ENCODE measurements at regions not wholly inside any gene's neighbourhood (a gene's known extent, or its start where the extent isn't known, plus 50 kb on each side); places are given as distances from the start of the nearest gene placed in this dataset.

DNA sequence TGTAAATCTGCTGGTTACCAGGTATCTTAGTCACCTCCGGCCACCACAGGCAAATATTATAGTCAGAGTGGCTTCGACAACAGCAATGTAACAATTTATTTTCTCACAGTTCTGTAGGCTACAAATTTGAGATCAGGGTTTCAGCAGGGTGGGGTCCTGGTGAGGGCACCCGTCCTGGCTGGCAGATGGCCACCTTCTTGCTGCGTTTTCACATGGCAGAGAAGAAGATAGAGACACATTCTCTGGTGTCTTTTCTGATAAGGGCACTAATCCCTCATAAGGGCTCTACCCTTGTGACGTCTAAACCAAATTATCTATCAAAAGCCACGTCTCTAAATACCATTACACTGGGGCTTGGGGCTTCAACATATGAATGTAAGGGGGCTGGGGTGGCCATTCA lies 843.2 kb upstream of the FANCL start:
- no peak for DNase-seq

DNA sequence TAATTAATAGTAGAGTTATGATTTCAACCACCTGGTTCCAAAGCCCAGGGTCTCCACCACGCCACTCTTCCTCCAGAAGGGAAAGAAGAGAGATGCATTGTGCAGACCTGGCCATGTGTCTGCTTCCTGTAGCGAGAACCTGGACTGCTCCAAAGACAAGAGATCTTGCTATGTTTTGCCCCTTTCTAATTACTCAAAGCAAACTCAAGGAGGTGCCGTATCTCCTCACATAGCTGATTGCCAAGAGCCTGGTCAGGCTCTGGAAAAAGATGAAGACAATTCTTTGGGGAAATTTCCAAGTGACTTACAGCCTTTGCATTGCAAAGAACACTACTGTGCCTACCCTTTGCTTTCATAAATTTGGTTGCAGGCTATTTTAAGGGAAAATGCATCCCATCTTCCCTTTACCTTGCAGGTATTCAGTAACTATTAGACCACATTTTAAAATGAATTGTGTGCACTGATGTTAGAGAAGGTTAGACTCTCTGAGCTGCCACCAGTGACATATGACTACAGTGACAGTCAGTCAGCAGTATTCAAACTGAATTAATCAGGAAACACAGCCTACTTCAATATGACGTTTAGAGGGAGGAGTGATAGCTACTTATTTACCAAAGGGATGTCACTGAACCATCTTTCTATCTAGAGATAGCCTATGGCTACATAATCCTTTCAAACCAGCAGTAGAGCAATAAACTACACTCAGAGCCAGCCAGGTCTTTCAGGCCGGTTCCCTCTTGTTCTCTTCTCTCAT lies 842.1 kb upstream of the FANCL start:
- DNase-seq = no peak

DNA sequence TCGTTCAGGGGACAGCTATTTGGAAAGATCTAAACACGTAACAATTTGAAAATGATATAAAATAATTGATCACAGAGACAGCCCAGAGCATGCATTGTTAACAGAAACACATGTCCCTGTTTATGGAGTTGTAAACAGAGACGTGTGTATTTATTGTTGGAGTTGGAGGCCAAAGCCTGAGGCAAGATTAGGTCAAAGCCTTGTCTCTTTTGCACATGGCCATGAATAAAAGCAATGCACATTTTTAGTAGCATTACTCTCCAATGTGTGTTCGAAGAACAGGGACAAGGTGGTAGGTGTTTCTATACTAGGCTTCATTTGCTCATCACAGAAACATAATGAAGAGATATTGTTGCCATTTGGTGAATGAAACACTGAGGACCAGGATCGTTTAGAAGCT lies 841.5 kb upstream of the FANCL start:
- no peak for DNase-seq

DNA sequence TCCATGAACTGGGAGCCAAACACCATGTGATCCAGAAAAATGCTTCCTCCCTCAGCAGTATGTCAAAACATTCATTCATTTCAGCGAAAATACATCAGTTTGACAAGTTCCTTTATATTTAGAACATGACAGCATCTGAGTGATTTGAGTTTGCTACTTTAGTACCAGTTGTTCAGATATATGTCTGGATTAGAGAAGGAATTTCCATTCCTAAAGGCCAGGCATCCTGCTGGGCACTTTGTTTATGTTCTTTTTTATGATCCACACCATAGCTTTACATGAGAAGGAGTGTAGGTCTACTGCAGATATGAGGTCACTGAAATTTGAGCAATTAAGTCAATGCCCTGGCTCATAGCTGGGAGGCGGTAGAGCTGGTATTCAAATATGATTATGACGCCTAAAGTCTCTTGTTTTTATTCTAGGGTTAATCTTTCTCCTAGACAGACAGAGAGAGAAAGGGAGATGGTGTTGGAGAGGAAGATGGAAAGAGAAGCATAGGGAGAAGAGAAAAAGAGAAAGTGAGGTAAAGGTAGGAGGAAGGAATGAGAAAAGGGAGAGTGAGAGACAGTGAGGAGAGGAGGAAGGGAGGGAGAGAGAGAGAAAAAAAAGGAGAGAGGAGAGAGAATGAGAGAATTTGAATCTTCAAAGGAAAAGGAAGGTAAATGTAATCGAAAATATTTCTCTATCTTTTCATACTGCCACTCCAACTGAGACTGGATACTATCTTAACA lies 839.5 kb upstream of the FANCL start:
- no peak for DNase-seq

DNA sequence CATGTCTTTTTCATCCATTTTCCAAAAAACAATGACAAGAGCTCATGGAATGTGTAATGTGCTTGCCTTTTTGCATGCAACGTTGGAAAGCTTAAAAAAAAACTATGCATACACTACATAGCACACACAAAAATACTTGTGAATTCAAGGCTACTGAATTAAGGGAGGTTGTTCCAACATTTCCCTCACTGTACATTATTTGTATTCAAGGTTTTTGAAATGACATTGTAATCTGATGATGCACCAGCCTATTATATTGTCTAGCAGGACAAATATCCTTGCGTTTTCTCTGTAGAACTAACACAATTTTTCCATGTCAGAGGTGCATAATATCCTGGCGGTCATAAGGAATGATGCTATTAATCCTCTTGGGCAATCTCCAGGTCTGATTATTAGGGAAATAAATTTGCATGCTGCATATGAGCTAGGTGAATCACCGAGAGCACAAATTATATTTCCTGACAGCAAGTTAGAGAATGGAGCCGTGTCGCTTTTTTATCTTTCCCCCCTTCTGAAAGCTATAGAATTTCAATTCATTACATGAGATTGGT lies 836.9 kb upstream of the FANCL start:
- no peak for DNase-seq

DNA sequence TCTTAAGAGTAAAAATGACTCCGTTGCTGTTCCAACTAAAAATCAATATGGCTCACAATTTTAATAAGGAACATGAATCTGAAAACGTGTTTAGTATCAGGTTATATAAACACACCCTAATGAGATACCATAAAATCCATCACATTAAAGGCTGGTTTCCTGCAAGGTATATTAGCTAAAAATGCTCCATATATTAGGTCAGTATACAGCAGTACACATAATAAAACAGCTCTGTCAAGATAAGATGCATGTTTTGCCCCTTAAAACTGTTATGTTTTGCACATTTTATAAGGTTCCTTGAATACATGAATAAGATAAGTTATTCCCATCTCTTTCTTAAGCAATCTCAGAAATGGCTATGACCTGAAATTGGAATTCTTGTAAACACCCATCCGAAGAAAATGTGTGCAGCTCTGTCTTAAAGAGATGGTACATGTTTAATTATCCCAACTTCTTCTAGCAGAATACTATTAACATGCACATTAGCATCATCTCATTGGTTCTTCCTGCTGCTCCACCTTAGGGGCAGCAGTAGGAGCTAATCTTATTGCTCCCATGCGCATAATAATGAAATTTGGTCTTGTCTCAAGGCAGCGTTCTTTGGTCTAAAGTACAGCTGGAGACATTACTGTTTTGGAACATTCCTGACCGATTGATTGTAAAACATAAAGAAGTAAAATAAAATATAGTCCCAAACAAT lies 836.1 kb upstream of the FANCL start:
- no peak for DNase-seq

DNA sequence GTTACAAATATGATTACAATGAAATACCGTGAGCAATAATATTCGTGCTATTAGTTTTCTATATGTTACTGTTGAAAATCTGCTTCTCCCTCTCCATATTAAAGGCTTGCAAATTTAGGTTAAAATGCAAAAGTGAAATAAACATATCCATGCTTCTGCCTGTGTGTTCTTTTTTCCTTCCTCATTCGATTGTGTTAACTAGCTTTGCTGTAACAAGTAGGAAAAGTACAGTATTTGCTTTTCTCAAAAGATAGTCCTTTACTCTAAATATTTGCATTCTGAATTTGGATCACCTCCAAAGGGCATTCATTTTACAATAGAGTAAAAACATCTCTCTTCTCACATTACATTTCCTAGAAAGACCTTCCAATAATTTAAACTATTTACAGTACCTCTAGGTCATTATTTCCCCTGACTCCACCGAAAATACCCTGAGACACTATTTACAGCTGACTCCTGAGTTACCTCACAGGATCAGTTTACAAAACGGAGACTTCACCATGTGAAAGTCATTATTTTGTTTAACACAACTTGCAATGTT lies 835.0 kb upstream of the FANCL start:
- DNase-seq = no peak

DNA sequence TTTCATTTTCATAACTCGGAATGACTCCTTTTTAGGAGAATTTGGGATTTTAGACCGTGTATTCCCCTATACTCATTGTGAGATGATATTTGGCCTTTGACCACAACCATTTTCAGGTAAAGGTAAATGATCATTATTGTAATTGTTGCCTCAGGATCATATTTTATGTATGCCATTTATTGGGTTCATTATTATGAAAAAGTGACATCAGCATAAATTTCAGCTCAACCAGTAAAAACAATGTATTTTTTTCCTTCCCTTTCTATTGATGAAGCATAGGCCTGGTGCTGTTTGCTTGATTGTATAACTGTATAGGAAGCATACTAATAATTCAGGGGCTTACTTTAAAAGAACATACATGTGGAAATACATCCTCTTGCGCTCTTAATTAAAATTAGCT lies 832.9 kb upstream of the FANCL start:
- DNase-seq = no peak

DNA sequence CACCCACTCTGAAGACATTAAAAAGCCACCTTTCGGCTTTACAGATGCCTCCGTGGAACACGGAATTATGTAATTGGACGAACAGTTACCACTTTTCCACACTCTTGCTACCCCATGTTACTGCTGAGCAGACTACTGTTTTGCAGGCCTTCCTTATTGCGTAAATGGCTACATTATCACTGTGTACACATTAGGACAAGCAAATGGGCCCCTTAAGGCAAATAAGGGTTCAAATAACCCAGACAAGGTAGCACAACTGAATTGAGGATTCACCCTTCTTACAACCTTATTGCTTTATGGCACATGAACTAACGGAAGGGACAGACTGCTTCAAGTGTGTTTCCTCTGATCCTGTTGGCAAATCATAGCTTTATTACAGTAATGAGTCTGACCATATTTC lies 832.2 kb upstream of the FANCL start:
- DNase-seq = no peak

DNA sequence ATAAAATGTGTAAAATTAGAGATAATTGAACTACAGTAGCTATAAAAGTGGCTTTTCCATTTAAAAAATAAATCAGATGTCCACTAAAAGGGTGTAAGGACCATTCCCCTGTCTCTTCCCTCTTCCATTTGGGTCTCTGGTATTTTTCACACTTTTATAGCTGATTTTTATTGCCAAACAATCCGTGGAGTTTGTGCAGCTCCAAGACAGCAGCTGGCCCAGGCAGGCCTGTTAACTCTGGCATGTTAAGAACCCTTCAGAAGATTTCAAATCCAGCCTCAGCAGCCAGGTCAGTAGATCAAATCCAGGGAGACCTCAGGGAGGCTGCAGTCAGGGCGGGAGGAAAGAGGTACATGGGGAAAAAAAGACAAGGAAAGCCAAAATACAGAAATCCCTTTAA lies 827.1 kb upstream of the FANCL start:
- no peak for DNase-seq

DNA sequence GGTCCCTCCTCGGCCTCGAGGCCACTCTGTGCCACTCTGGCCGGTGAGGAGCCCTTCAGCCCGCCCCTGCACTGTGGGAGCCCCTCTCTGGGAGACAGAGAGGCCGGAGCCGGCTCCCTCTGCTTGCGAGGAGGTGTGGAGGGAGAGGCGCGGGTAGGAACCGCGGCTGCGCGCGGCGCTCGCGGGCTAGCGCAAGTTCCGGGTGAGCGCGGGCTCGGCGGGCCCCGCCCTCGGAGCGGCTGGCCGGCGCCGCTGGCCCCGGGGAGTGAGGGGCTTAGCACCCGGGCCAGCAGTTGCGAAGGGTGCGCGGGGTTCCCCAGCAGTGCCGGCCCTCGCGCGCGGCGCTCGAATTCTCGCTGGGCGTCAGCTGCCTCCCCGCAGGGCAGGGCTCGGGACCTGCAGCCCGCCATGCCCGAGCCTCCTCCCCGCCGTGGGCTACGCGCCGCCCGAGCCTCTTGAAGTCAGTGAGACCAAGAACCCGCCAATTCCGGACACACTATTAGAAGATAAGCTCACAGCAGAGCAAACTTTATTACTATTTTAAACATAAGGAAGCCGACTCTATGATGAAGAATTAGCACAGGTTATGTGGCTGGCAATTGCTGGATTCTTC lies 825.8 kb upstream of the FANCL start:
- no peak for DNase-seq

DNA sequence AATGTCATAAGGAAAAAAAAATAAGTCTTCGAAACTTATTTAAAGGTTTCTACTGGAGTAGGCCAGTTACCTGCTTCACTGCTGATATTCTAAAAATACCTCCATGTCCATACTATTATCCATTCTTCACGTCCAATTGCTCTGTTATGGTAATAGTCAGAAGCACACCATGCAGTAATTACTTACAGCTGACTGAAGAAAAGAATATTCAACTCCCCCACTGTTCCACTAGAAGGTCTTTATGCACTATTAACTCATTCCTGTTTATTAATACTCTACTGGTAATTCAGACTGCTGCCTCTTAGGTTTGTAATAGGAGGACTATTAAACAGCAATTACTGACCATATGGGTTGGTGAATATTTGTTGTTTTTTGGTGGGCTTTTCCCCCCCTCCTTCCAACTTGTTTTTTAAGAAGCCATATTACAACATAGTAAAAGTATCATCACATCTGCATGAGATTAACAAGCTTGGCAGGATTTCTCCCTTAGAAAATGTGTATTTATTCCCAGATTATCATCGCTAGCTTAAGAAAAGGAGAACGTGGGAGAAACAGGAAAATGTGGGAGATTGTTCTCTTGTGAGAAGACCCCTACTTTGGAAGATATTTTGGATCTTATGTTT lies 806.4 kb upstream of the FANCL start:
- DNase-seq = no peak

DNA sequence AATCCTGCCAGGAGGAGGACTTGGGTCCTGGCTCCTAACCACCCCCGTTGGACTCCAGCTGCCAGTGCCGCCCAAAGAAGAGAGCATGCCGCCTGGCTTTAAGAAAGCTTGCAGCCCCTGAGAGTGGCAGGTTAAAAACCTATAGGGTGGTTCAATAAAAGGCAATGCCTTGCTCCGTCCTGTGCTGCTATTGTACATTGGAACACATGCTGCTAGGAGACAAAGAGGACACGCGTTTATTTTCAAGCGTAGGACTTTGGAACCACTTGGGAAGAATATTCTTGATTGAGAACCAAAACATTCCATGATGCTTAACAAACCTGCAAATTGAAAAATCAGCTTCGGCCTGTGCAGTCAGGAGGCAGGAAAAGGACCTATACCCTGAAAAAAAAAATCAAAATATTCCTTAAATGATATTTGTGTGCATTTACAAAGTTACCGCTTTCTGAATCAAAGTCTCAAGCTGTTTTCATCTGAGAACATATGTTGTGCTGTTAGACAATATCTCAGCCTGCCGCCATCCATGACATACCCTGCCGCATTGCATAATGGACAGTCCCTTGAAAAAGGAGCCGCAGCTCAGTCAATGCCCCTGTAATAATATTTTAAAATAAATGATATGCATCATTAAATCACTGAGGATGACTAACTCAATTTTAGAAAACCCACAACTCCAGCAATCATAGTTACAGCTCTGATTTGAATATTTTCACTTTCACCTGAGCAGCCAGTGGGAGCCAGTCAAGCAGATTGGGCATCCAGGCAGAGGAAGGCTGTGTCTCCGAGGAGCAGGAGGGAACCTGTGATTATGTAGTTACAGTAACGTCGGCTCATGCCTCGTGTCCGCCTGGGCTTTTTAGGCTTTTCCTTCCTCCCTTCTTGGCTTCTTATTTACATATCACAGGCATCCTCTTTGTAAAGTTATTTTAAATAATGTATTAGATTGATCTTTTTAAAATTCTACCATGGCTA lies 805.6 kb upstream of the FANCL start:
- DNase-seq = no peak

DNA sequence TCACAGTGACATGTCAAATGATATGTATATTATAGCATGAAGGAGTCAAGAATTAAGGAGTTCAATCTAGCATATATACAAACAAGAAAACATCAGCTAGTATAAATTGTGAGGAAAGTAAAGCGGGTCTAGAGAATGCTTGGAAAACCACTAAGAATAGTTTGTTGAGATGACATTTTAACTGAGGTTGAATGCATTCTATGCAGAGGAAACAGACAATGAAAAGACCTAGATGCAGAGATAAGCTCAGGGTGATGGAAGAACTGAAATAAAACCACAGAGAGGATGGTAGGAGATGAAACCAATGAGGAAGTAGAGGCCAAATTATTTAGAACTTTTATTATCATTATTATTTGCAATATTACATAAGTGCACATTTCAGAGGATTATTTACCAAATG lies 803.6 kb upstream of the FANCL start:
- no peak for DNase-seq

DNA sequence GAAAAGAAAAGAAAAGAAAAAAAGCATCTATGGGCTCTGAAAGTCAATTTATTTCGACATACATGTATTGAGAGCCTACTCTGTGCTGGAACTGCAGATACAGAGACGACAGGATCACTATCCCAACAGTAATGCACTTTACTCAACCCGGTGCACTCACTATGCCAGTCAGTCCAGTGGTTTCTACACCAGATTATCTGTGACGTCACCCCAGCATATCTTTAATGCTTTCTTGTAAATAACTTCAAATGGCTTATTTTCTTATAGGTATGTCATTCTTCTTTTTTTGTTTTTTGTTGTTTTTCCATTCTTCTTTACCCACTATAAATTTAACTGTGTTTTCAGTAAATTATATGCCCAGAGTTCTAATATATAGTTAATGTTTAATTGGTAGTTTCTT lies 800.0 kb upstream of the FANCL start:
- DNase-seq = no peak

DNA sequence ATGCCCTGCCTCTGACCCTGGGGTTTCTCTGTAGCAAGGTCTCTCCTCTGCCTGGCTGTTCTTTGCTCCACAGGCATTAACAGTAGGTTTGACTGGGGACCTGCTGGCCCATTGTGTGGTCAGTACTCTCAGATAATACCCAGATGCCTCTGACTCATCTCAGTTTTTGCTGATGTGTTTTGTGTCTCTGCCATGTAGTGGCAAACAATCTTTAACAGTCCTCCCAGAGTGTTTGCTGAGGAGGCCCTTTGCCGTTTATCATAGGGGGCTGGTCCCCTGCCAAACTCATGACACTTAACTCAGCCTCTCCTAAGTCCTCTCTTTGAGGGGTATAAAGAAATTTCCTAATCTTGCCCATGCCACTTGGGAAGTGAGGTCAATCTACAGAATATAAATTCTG lies 793.7 kb upstream of the FANCL start:
- no peak for DNase-seq

DNA sequence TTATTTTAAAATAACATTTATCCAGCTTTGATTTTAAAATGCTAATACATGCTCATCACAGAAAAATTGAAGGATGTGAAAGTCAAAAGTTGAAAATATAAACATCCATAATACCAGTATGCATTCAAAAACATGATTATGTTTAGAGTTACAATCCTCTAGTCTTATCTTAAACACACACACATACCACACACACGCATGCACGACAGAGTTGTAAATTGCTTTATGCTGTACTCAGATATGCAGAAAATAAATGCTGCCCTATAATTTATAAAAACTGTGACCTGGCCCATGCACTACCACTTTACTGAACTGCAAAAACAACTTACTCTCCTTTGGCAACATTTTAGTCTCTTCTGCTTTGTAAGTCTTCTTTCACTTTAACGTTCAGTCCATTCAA lies 793.0 kb upstream of the FANCL start:
- DNase-seq = no peak

DNA sequence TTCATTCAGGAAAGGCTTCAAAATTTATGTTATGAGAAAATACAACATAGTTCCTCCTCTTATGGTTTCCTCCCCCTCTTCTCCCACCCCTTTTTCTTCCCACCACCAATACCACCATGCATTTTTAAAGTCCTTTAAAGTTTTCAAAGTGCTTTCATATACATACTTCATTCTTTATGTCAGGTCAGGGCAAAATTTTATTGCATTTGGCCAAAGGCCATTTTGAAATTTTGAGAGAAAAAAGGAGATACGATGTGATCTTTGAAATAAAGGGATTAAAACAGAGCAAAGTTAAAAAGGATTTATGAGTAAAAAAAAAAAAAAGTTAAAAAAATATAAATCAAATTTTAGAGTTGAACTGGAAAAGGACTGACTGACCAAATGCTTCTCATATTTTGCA lies 792.5 kb upstream of the FANCL start:
- no peak for DNase-seq

DNA sequence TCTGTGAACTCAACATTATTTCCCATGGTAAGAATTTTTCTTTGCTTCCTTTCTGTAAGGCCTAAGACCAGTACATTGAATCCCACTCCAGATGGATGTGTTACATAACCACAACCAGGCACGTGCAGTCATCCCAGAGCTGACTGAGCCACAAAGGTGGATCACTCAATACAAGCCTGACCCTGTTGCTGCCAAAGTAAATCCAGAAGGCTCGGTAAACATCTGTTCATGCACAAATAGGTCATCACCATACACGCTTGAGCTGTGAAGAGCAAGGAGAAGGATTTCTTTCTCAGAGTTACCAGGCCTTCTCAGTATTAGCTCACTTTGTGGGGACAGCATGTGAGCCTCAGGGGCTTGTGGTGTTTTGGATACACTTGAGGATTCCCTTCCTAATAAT lies 791.4 kb upstream of the FANCL start:
- DNase-seq = no peak

DNA sequence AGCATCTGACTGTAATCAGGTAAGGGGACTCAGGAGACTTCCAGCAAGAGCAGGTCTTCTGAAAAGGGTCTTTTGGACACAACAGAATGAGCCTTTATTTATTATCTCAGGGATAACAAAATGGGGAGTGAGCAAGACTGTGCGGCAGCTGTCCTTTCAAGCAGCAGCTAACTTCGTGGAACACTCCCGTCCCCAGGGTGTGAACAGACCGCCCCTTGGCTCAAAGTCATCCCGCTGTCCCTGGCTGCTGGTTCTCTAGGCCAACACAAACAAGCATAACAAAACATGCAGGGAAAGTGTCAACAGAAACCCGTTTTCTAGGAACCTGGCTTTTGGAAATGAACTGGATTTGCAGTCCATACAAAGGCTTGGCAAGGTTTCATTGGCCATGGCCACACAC lies 787.9 kb upstream of the FANCL start:
- no peak for DNase-seq
